ENCODE measurements at regions not wholly inside any gene's neighbourhood (a gene's known extent, or its start where the extent isn't known, plus 50 kb on each side); places are given as distances from the start of the nearest gene placed in this dataset.
"Not testable (repeated sequence)": the region's sequence is repeated elsewhere in the genome, so short reads cannot be mapped to it uniquely, and the experiment has no call there.

GRCh38 chr11:130539680-130540079, 91.2 kb downstream of the ADAMTS15 start:
- TF ChIP-seq CTCF, POLR2A (IDR thresholded peaks at IDR 0.05): not testable (repeated sequence)
